Testis (tissue), 2 donors: ENCODE measurements at regions not wholly inside any gene's neighbourhood (a gene's known extent, or its start where the extent isn't known, plus 50 kb on each side); places are given as distances from the start of the nearest gene placed in this dataset.

Source experiments
- CTCF ChIP-seq, 3 experiments: fragments of 450-650 bp in 2 of 3; fragments of 200-600 bp in 1 of 3; sonication (generic) in 1 of 3; IDR thresholded peaks; one replicate each; pipeline ENCODE4 v1.5.1; 2016 to 2019; ENCODE audit warnings: antibody characterized with exemption in 3 of 3, mild to moderate bottlenecking in 2 of 3, moderate library complexity in 1 of 3
- POLR2A ChIP-seq: fragments of 450-650 bp; IDR thresholded peaks from one replicate; pipeline ENCODE4 v1.6.1; 2017; ENCODE audit warnings: antibody characterized with exemption, mild to moderate bottlenecking, moderate library complexity

GRCh38 chr3:109225516-109225915 is 89.0 kb downstream of the C3orf85 start:
- TF ChIP-seq POLR2A (no peak), CTCF (IDR thresholded peaks at IDR 0.05) (no peak)
